Suprapubic skin (tissue), 4 donors: ENCODE measurements at regions not wholly inside any gene's neighbourhood (a gene's known extent, or its start where the extent isn't known, plus 50 kb on each side); places are given as distances from the start of the nearest gene placed in this dataset.

Experiments used
- DNase-seq, 2 donors: peaks; one replicate each; pipeline ENCODE4 v3.0.0-alpha.2; 2019; ENCODE audit warnings: low spot score in 2 of 2
- H3K27ac ChIP-seq: fragments of 200-600 bp; sonication (generic); one replicate; pipeline ENCODE4 v1.5.1; 2019
- H3K27me3 ChIP-seq: fragments of 200-600 bp; sonication (generic); one replicate; pipeline ENCODE4 v1.5.1; 2019
- H3K36me3 ChIP-seq: fragments of 200-600 bp; sonication (generic); one replicate; pipeline ENCODE4 v1.5.1; 2019
- H3K4me1 ChIP-seq: fragments of 200-600 bp; sonication (generic); one replicate; pipeline ENCODE4 v1.5.1; 2019
- H3K4me3 ChIP-seq: fragments of 200-600 bp; sonication (generic); one replicate; pipeline ENCODE4 v1.5.1; 2019; ENCODE audit warnings: mild to moderate bottlenecking
- H3K9me3 ChIP-seq: fragments of 200-600 bp; sonication (generic); one replicate; pipeline ENCODE4 v1.5.1; 2019
- EP300 ChIP-seq: sonication (generic); formaldehyde crosslinking; IDR thresholded peaks from one replicate; pipeline ENCODE4 v1.6.1; 2017; ENCODE audit warnings: antibody characterized with exemption
- POLR2A ChIP-seq, 2 donors: fragments of 450-650 bp; IDR thresholded peaks; one replicate each; pipeline ENCODE4 v1.6.1; 2017; ENCODE audit warnings: antibody characterized with exemption in 2 of 2, mild to moderate bottlenecking in 2 of 2, moderate library complexity in 2 of 2
- POLR2AphosphoS5 ChIP-seq, 3 donors: sonication (generic); formaldehyde crosslinking; IDR thresholded peaks; one replicate each; pipeline ENCODE4 v1.6.1; 2017; ENCODE audit warnings: antibody characterized with exemption in 3 of 3
- WGBS: methylation state at CpG from one replicate; pipeline ENCODE4 v1.1.5; 2018; 5-methylcytosine and 5-hydroxymethylcytosine counted together
- TF ChIP-seq, protein P1 (sequence below), 2 donors: fragments of 200-600 bp in 1 of 2; fragments of 450-650 bp in 1 of 2; sonication (generic) in 1 of 2; IDR thresholded peaks; one replicate each; pipeline ENCODE4 v1.5.1; 2016 to 2019; ENCODE audit warnings: antibody characterized with exemption in 2 of 2, mild to moderate bottlenecking in 1 of 2, moderate library complexity in 1 of 2

DNA sequence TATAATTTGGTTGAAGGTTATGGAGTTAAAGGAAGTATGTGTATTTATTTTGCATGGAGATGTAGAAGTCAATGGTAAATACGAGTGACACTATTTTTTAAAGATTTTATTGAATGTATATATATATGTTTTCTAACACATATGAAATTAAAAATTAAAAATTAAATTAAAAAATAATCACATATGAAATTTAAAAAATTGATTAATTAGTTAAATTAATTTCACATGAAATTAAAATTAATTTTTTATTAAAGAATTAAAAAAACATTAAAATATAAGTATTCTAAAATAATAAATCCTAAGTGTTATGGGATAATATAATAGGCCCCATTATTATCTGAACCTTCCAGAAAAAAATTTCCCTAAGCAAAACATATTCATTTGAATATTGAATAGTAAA lies 1163.5 kb downstream of the ARAP2 start:
- H3K36me3 ChIP-seq: no peaks in the 10 kb centered on the region
- H3K4me3 ChIP-seq: no peak overlapping the region
- no peak for DNase-seq
- no peaks in the 10 kb centered on the region for H3K27me3 ChIP-seq
- TF ChIP-seq POLR2A (IDR thresholded peaks at IDR 0.05): no peak
- TF ChIP-seq, protein P1, sequence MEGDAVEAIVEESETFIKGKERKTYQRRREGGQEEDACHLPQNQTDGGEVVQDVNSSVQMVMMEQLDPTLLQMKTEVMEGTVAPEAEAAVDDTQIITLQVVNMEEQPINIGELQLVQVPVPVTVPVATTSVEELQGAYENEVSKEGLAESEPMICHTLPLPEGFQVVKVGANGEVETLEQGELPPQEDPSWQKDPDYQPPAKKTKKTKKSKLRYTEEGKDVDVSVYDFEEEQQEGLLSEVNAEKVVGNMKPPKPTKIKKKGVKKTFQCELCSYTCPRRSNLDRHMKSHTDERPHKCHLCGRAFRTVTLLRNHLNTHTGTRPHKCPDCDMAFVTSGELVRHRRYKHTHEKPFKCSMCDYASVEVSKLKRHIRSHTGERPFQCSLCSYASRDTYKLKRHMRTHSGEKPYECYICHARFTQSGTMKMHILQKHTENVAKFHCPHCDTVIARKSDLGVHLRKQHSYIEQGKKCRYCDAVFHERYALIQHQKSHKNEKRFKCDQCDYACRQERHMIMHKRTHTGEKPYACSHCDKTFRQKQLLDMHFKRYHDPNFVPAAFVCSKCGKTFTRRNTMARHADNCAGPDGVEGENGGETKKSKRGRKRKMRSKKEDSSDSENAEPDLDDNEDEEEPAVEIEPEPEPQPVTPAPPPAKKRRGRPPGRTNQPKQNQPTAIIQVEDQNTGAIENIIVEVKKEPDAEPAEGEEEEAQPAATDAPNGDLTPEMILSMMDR (IDR thresholded peaks at IDR 0.05): no peak
- no peak for TF ChIP-seq POLR2AphosphoS5 (IDR thresholded peaks at IDR 0.05)
- TF ChIP-seq EP300: no peak
- 83% methylated on average over 1 of the region's 1 CpG for WGBS
- no peak overlapping the region for H3K27ac ChIP-seq
- H3K4me1 ChIP-seq: no peaks in the 10 kb centered on the region
- no peaks in the 10 kb centered on the region for H3K9me3 ChIP-seq

DNA sequence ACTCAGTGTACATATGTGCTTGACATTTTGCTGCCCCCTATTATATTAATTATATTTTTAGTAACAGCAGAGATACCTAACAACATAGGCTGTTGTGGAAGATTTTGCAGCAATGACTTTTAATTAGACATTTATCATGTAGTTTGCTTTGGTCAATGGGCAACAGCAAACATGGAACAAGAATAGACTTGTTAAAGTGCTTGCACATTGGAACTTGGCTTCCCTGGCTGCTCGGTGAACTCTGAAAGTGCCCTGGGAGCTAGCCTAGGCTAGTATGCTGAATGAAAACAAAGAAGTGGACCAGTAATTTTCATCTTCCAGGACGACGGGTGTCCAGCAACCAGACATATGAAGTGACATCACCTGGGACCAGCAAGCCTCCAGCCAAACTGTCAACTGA lies 1157.1 kb downstream of the ARAP2 start:
- WGBS: 51% methylated on average over 3 of the region's 3 CpGs
- DNase-seq: no peak
- H3K4me3 ChIP-seq: no peak overlapping the region
- H3K36me3 ChIP-seq: no peaks in the 10 kb centered on the region
- no peaks in the 10 kb centered on the region for H3K4me1 ChIP-seq
- H3K9me3 ChIP-seq: no peaks in the 10 kb centered on the region
- no peaks in the 10 kb centered on the region for H3K27me3 ChIP-seq
- no peak for TF ChIP-seq POLR2AphosphoS5 (IDR thresholded peaks at IDR 0.05)
- TF ChIP-seq, protein P1 (IDR thresholded peaks at IDR 0.05): no peak
- TF ChIP-seq EP300: no peak
- no peak for TF ChIP-seq POLR2A (IDR thresholded peaks at IDR 0.05)
- no peak overlapping the region for H3K27ac ChIP-seq

DNA sequence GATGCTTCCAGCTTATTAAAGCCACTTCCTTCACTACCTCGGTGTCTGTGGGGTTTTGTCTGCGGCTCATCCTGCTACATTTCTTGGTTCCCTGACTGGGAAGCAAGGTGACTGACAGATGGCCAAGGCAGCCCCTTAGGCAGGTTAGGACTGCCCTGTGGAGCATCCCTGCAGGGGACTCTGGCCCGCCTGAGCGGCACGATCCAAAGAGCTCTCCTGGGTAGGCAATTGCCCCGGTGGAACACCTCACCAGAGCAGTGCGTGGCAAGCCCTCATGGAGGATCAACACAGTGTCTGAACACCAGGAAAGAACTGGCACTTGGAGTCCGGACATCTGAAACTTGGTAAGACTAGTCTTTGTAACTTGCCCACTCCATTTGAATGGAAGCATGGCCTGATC lies 1143.4 kb downstream of the ARAP2 start:
- TF ChIP-seq EP300: no peak
- TF ChIP-seq, protein P1 (IDR thresholded peaks at IDR 0.05): no peak
- DNase-seq: no peak
- Histone ChIP-seq H3K36me3 (no peaks in the 10 kb centered on the region), H3K27me3 (no peaks in the 10 kb centered on the region), H3K4me1 (no peaks in the 10 kb centered on the region), H3K27ac (no peak overlapping the region), H3K9me3 (no peaks in the 10 kb centered on the region), H3K4me3 (no peak overlapping the region)
- 91% methylated on average over 5 of the region's 8 CpGs for WGBS

DNA sequence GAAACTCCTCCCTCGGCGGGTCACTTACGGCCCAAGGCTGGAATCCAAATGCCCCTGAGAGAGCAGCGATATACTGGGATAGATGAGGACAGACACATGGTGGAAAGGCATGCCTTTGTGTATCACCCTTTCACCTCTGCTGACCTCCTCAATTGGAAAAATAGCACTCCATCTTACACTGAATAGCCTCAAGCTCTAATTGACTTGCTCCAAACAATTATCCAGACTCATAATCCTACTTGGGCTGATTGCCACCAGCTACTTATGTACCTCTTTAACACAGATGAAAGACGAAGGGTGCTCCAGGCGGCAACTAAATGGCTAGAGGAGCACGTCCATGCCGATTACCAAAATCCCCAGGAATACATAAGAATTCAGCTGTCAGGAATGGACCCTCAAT lies 1142.2 kb downstream of the ARAP2 start:
- no peaks in the 10 kb centered on the region for H3K9me3 ChIP-seq
- TF ChIP-seq POLR2AphosphoS5 (IDR thresholded peaks at IDR 0.05) (no peak), POLR2A (IDR thresholded peaks at IDR 0.05) (no peak), EP300 (no peak)
- TF ChIP-seq, protein P1 (IDR thresholded peaks at IDR 0.05): no peak
- DNase-seq: no peak
- no peak overlapping the region for H3K4me3 ChIP-seq
- H3K27me3 ChIP-seq: no peaks in the 10 kb centered on the region
- 90% methylated on average over 8 of the region's 8 CpGs for WGBS
- H3K4me1 ChIP-seq: no peaks in the 10 kb centered on the region
- H3K27ac ChIP-seq: no peak overlapping the region
- no peaks in the 10 kb centered on the region for H3K36me3 ChIP-seq

DNA sequence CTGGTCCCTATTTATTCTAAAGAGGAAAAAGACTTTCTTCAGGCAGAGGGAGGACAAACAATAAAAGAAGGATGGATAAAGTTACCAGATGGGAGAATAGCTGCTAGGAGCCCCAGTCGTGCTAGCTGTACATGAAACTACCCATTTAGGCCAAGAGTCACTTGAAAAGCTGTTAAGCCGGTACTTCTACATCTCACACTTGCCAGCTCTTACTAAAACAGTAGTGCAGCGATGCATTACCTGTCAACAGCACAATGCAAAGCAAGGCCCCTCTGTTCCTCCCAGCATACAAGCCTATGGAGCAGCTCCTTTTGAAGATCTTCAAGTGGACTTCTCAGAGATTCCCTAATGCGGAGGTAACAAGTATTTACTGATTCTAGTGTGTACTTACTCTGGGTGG lies 1138.8 kb downstream of the ARAP2 start:
- Histone ChIP-seq H3K4me3 (no peak overlapping the region), H3K27ac (no peak overlapping the region), H3K4me1 (no peaks in the 10 kb centered on the region), H3K9me3 (no peaks in the 10 kb centered on the region), H3K36me3 (no peaks in the 10 kb centered on the region), H3K27me3 (no peaks in the 10 kb centered on the region)
- WGBS: 75% methylated on average over 4 of the region's 4 CpGs
- no peak for DNase-seq
- TF ChIP-seq, protein P1 (IDR thresholded peaks at IDR 0.05): no peak
- no peak for TF ChIP-seq POLR2AphosphoS5 (IDR thresholded peaks at IDR 0.05)
- TF ChIP-seq EP300: no peak
- no peak for TF ChIP-seq POLR2A (IDR thresholded peaks at IDR 0.05)
